AG04450 (cell line): ENCODE measurements at regions not wholly inside any gene's neighbourhood (a gene's known extent, or its start where the extent isn't known, plus 50 kb on each side); places are given as distances from the start of the nearest gene placed in this dataset.

Experiments
- CTCF ChIA-PET: fragments of 300-600, 350-600 bp; formaldehyde crosslinking; extraction: SDS; loops from one replicate; lab custom pipeline; 2022; ENCODE audit warnings: antibody characterized with exemption, inconsistent platforms; lab: Charles Lee
- POLR2A ChIA-PET: fragments of 350-600 bp; formaldehyde crosslinking; extraction: SDS; loops from one replicate; lab custom pipeline; 2021; ENCODE audit warnings: antibody characterized with exemption, inconsistent platforms; lab: Yijun Ruan, JAX
- DNase-seq: peaks from one replicate; pipeline ENCODE4 v3.0.0-alpha.2; 2011; ENCODE audit warnings: low read depth, low spot score
- H3K27ac ChIP-seq: one replicate; pipeline ENCODE4 v1.5.1; 2012; ENCODE audit warnings: low read depth, low read length, control low read depth
- H3K27me3 ChIP-seq: one replicate; pipeline ENCODE4 v1.6.0; 2012; ENCODE audit warnings: low read length; ENCODE audit not compliant: control insufficient read depth, insufficient read depth
- H3K4me3 ChIP-seq: 2 replicates; pipeline ENCODE4 v1.5.1; 2011; ENCODE audit warnings: mild to moderate bottlenecking, low read depth, low read length, control low read depth
- H3K9me3 ChIP-seq: 2 replicates; pipeline ENCODE4 v1.5.1; 2012; ENCODE audit warnings: low read length; ENCODE audit not compliant: control insufficient read depth, insufficient read depth
- TF ChIP-seq, protein P1 (sequence below): IDR thresholded peaks from 2 replicates; pipeline ENCODE4 v1.5.1; 2011; ENCODE audit warnings: low read depth, low read length, control low read depth, inconsistent platforms

DNA sequence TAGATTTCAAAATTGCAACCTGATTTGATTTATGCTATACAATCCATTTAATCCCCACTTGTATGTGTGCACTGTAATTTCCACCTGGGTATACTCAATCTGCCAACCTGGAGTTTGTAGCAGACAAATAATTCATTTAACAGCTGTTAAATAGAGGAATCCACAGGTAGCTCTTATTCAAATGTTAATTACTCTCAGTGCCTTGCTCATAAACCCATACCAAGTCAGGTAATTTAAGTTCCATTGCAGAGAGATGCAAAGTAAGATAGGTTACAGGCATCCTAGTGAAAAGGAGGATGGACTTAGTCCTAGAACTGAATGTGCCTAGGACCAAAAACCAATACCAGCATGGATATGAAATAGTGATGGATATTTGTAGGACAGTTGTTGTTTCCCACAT is 674.2 kb downstream of the TBL1XR1 start:
- no peak for DNase-seq
- TF ChIP-seq, protein P1, sequence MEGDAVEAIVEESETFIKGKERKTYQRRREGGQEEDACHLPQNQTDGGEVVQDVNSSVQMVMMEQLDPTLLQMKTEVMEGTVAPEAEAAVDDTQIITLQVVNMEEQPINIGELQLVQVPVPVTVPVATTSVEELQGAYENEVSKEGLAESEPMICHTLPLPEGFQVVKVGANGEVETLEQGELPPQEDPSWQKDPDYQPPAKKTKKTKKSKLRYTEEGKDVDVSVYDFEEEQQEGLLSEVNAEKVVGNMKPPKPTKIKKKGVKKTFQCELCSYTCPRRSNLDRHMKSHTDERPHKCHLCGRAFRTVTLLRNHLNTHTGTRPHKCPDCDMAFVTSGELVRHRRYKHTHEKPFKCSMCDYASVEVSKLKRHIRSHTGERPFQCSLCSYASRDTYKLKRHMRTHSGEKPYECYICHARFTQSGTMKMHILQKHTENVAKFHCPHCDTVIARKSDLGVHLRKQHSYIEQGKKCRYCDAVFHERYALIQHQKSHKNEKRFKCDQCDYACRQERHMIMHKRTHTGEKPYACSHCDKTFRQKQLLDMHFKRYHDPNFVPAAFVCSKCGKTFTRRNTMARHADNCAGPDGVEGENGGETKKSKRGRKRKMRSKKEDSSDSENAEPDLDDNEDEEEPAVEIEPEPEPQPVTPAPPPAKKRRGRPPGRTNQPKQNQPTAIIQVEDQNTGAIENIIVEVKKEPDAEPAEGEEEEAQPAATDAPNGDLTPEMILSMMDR = no peak
- Histone ChIP-seq H3K4me3 (no peak overlapping the region), H3K9me3 (no peaks in the 10 kb centered on the region), H3K27me3 (no peaks in the 10 kb centered on the region), H3K27ac (no peak overlapping the region)
- POLR2A ChIA-PET = no interaction called here
- CTCF ChIA-PET = interaction anchor here (0.6 kb wide), 1 partner anchor 109 kb away, joined by 3 read pairs; no protein-coding TSS in a partner anchor

DNA sequence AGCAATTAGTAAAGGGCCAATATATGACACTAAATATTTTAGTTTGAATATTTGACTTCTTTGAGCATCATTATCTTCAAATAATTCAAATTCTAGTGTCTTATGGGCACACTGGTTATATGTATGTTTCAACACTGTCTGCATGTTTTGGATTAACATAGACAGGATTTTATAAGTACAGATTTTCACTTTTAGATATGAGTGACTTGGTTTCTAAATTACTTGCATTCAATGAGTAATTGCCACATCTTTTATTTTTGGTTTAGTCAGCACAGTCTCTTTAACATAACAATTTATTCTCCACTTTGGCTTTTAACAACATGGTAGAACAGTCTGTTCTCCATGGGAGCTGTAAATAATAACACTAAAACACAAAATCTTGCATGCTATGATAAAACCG is 674.8 kb downstream of the TBL1XR1 start:
- POLR2A ChIA-PET = no interaction called here
- TF ChIP-seq, protein P1 = no peak
- Histone ChIP-seq H3K27ac (no peak overlapping the region), H3K27me3 (no peaks in the 10 kb centered on the region), H3K9me3 (no peaks in the 10 kb centered on the region), H3K4me3 (no peak overlapping the region)
- DNase-seq = no peak
- CTCF ChIA-PET = interaction anchor here (0.6 kb wide), 1 partner anchor 110 kb away, joined by 3 read pairs; no protein-coding TSS in a partner anchor

DNA sequence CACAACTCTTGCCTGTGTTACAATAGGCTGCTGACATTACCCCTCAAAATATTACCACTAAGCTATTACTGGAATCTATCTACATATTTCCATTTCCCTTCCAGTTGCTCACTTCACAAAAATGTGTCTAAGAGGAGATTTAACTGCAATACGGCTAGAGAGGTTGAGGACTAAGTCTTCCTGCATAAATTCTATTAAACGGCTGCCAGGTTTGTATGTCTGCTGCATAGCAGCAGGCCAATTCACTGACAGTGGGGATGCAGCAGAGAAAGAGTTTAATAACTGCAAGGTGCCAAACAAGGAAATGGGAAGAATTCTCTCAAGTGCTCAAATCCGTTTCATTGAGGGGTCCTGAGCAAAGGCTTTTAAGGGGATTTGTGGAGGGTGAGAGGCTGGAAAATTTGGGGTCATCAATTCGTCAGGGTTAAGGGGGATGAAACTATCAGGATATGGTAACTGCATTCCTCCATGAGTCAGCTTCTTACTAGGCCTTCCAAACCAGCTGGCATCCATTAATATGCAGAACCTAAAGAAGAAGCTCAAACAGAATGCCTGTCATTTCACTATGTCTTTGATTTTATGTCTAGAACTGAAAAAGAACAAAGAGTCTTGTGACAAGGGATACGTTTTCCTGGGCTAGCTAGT is 675.6 kb downstream of the TBL1XR1 start:
- DNase-seq = no peak
- ChIA-PET CTCF (no interaction called here), POLR2A (no interaction called here)
- Histone ChIP-seq H3K4me3 (no peak overlapping the region), H3K9me3 (no peaks in the 10 kb centered on the region), H3K27me3 (no peaks in the 10 kb centered on the region), H3K27ac (no peak overlapping the region)
- TF ChIP-seq, protein P1 = no peak

DNA sequence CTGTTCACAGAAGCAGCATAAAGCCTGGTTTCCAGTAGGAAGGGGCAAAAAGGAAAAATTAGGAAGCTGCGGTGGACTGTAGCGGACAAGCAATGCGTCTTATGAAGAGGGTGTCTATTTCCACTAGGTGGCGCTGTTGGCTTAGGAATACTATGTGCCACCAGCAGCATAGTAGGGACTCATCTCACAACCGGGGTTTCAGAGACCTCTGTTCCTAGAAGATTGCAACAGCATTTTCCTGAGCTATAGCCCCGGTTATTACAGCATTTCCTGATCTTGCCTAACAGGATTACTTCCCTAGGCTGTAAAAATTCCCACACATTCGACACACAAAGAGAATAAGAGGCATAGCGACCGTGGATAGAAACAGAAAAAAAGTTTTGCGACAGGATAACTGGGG is 683.0 kb downstream of the TBL1XR1 start:
- no peak overlapping the region for H3K4me3 ChIP-seq
- CTCF ChIA-PET = interaction anchor here (0.5 to 1.8 kb wide), 5 partner anchors 16 to 1871 kb away, joined by 3 to 9 read pairs (median 4); no protein-coding TSS in a partner anchor
- TF ChIP-seq, protein P1 = peak; percentile 45
- no peaks in the 10 kb centered on the region for H3K27me3 ChIP-seq
- POLR2A ChIA-PET = no interaction called here
- H3K9me3 ChIP-seq = peaks cover 17% of the 10 kb centered on the region; the same call in 1 of the 2 replicates
- no peak overlapping the region for H3K27ac ChIP-seq
- DNase-seq = no peak

DNA sequence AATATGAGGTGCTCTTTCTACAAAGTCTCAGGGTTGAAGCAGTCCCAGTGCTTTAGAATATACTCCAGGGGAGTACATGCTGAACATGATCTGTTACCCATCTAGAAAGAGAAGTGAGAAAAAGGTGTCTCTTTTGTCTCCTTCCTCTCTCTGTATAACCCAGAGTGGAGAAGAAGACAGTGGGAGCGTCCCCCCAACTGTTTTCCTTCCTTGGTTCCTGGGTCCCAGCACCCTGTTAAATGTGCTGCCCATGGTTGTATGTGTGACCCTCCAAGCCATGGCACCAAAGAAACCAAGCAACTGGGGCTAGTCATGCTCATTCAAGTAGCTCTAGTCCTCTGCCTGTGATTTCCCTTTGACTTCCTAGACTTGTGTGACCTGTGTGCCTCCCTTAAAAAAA is 683.7 kb downstream of the TBL1XR1 start:
- H3K9me3 ChIP-seq = peaks cover 17% of the 10 kb centered on the region; the same call in 1 of the 2 replicates
- ChIA-PET CTCF (interaction anchor here (1.8 kb wide), 1 partner anchor 1872 kb away, joined by 9 read pairs; no protein-coding TSS in a partner anchor), POLR2A (no interaction called here)
- no peak for DNase-seq
- no peak overlapping the region for H3K4me3 ChIP-seq
- H3K27me3 ChIP-seq = no peaks in the 10 kb centered on the region
- no peak overlapping the region for H3K27ac ChIP-seq
- TF ChIP-seq, protein P1 = no peak
